ENCODE measurements at regions not wholly inside any gene's neighbourhood (a gene's known extent, or its start where the extent isn't known, plus 50 kb on each side); places are given as distances from the start of the nearest gene placed in this dataset.

DNA sequence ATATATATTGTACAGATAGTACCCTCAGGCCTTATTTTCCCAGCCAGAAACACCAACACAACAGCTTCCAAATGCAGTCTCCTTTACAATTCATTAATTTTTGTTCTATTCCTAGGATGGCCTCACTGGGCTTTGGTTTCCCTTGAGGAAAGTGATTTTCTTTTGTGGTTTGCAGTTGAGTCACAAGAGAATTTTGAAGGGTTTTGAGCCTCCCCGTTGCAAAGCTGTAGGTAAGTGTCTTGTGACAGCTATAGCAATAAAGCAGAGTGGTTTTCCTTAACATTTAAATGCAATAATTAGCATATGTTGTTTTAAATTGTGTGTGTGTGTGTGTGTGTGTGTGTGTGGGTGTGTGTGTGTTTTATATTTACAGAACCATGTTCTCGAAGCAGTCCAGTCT, 54.1 kb upstream of the WDR17 start:
- no peak for DNase-seq (ENCODE audit: low spot score)

- no peak for DNase-seq (ENCODE audit: low spot score)
Measured at GRCh38 chr4:176013476-176014247, 52.0 kb upstream of the WDR17 start.

DNA sequence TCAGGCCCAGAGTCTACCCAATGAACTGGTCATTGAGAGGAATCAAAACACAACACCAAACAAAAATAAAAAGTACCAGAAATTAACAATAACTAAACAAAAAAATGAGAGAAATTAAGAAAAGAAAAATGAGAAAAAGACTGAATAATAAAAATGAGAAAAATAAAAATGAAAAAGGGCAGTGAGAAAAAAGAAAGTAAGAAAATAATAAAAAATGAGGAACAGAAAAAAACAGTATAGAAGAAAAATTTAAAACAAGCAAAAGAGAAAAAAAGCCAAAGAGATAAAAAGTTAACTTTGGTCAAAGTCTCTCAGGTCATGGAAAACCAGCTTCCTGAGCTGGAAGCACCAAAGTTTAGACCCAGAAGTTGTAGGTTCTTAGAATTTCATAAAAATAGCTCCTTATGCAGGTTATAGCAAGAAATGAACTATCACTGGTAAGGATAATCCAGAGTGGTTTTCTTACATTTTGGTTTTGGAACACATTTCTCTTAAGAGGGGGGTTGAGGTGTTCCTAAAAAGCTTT, 51.0 kb upstream of the WDR17 start:
- DNase-seq (ENCODE audit: low spot score), result no peak

Measured in CD4-positive, alpha-beta T cell treated with Interleukin-2 at 100 ng/mL for 4 hours (primary cell).